ENCODE measurements at regions not wholly inside any gene's neighbourhood (a gene's known extent, or its start where the extent isn't known, plus 50 kb on each side); places are given as distances from the start of the nearest gene placed in this dataset.

DNA sequence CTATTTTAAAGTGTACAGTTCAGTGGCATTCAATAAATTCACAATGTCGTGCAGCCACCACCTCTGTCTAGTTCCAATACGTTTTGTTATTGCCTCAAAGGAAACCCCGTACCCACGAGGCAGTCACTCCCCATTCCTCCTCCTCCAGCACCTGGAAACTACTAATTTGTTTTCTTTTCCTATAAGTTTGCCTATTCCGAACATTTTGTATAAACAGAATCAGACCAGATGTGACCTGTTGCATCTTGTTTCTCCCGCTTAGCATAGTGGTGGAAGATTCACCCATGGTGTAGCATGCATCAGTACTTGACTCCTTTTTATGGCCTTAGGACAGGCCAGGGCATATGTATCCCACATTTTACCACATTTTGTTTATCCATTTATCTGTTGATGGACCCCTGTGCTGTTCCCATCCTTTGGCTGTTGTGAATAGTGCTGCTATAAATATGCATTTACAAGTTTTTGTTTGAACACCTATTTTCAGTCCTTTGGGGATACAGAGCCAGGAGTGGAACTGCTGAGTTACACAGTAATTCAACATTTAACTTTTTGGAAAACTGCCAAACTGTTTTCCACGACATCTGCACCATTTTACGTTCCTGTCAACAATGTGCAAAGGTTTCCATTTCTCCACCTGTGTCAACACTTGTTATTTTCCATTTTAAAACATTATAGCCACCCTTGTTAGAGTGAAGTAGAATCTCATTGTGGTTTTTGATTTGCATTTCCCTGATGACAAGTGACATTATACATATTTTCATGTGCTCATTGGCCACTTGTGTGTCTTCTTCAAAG is 57.8 kb upstream of the STX18 start:
- no peak for DNase-seq (ENCODE audit: low read depth)

DNA sequence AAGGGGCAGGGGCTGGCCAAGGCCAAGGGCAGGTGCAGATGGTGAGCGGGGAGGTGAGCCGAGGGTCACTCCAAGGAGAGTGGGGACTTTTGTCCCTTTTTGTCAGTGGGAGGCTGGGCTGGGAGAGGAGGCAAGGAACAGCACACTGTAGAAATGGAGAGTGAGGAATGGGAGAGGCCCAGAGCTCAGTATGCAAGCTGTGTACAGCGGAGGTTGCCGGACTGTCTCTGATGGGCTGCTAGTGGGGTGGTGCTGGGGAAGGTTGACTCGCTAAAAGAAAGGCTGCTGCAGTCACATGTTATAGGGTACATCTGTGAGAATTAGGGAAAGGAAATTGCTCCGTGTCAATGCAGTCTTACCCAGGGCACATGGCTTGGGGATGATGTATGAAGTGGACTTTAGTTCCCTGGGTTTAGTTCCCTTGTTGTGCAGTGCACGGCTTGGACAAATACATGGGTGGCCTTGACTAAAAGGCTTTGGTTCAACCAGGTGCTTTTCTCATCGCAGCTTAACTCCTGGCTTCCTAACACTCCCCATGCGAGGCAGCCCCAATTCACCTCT is 57.1 kb upstream of the STX18 start:
- no peak for DNase-seq (ENCODE audit: low read depth)

DNA sequence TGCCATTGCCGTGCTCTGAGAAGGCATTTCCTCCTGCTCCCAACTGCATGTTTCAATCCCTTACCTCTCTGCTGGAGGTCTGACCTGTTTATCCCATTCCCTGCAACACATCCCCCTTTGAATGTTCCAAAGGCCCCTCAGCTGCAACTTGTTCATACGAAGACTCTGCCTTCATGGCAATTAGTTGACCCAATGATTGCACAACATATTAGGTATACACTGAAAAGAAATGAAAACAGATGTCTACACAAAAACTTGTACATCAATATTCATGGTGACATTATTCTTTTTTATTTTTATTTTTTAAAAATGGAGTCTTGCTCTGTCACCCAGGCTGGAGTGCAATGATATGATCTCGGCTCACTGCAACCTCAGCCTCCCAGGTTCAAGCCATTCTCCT is 54.9 kb upstream of the STX18 start:
- DNase-seq (ENCODE audit: low read depth): no peak

DNA sequence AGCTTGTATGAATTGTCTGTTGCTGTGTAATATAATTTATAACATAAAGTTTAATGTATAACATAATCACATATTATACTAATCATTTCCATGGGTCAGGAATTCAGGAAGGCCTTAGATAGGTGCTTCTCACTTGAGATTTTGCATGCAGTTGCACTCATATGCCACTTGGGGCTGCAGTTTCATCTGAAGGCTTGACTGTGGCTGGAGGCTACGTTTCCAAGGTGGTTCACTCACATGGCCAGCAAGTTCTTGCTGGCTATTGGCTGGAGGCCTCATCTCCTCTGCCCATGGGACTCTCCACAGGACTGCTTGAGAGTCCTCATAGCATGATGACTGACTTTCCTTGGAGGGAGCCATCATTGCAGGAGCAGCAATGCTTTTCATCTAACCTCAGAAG is 53.4 kb upstream of the STX18 start:
- no peak for DNase-seq (ENCODE audit: low read depth)

DNA sequence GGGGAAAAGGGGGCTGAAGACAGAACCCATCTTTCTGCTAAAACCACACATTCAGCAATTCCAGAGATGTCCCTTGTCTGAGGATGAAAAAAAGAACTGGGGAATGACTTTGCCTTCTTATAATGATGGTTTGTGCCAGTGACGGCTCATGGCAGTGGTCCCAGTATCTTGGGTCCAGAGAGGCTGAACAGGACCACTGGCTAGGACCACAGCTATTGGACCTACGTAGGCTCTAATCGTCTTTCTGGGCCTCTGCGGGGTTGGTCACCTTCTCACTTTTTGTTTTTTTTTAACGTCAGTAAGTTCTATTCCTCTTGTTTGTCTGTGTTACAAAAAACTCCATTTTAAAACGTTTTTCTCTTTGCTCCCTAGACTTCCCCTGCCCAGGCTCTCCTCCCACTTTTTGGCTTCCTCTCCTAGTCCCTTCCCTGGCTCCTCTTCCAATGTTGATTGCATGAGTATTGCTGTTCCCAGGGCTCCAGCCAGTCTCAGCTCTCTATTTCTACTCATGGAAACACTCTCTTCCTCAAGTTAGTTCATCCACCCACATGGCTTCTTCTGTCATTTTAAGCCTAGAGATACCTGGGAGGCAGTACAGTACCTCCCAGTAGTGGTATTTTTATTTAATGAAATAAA is 52.6 kb upstream of the STX18 start:
- DNase-seq (ENCODE audit: low read depth): no peak

DNA sequence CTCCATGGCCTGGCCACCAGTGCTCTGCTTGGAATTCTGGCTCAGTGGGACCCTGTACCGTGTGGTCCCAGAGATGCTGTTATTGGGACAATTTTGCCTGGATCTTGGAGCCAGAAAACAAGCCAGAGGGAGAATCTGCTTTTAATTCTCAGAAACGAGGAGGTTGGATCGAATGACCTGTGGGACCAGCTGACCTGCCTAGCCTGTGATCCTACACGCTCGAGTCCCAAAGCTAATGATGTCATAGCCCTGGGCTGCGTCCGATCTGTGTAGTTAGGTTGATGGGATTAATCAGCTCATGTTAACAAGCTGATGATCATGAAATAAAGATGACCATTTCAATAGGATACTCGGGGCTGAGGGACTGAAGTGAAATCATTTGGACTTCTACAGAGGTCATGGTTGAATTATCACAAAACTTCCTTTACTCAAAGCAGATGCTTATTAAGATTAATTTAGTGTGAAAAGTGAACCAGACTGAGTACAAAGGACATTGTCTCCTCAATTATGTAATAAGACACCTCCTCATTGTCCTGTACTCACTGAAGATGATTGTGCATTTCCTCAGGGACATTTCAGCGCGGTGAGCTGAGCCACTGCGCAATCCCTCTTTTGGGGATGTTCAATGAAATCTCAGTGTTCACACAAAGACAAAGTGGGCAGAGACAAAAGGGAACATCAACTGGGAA is 51.9 kb upstream of the STX18 start:
- no peak for DNase-seq (ENCODE audit: low read depth)

DNA sequence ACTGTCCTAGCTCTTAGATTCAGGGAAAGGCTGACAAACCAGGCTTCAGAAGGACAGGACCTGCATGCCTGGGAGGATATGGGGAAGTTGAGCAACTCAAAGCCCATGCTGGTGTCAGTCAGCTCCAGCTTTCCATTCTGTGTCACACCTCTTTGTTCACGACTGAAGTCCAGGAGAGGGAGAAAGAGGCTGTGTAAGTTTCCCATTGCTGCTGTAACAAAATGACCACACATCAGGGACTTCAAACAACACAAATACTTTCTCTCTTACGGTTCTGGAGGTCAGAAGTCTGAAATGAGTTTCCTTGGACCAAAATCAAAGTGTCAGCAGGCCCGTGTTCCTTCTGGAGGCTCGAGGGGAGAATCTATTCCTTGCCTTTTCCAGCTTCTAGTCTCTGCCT is 50.6 kb upstream of the STX18 start:
- no peak for DNase-seq (ENCODE audit: low read depth)
